Neuron (in vitro differentiated cells): ENCODE measurements at regions not wholly inside any gene's neighbourhood (a gene's known extent, or its start where the extent isn't known, plus 50 kb on each side); places are given as distances from the start of the nearest gene placed in this dataset.

Source experiments
- H2AFZ ChIP-seq: one replicate; pipeline ENCODE4 v1.6.1; 2013; ENCODE audit warnings: low read depth, mild to moderate bottlenecking, inconsistent platforms, low read length, moderate library complexity
- H3K27me3 ChIP-seq: one replicate; pipeline ENCODE4 v1.6.1; 2013; ENCODE audit warnings: low read length; ENCODE audit not compliant: insufficient read depth
- H3K36me3 ChIP-seq: one replicate; pipeline ENCODE4 v1.6.1; 2013; ENCODE audit warnings: low read length; ENCODE audit not compliant: insufficient read depth
- H3K4me1 ChIP-seq: one replicate; pipeline ENCODE4 v1.6.1; 2013; ENCODE audit warnings: low read length; ENCODE audit not compliant: insufficient read depth
- H3K4me3 ChIP-seq: 2 replicates; pipeline ENCODE4 v1.5.1; 2013; ENCODE audit warnings: mild to moderate bottlenecking, low read length, moderate library complexity
- H3K9me3 ChIP-seq: one replicate; pipeline ENCODE4 v1.6.1; 2013; ENCODE audit warnings: low read length

DNA sequence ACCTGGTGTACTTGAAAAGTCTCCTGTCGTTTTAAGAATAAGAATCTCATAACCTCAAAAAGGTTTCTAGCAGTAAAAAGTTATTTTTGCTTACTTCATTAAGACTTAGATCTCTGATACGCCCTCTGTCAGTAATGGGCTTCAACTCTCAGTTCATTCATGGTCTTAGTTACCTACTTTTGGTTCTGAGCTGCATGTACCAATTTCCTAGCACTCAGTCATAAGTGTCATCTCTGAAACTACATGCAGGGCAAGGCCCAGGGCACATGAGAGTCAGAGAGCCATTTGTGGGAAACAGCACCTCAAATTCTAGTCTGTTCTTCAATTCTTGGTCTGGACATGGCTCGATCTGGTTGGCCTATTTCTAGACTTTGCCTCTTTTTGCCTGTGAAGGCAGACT, 838.4 kb downstream of the FAM181B start:
- Histone ChIP-seq H3K4me3 (no peak overlapping the region), H3K27me3 (no peaks in the 10 kb centered on the region), H3K36me3 (no peaks in the 10 kb centered on the region), H3K4me1 (no peaks in the 10 kb centered on the region), H2AFZ (no peak overlapping the region), H3K9me3 (no peaks in the 10 kb centered on the region)

DNA sequence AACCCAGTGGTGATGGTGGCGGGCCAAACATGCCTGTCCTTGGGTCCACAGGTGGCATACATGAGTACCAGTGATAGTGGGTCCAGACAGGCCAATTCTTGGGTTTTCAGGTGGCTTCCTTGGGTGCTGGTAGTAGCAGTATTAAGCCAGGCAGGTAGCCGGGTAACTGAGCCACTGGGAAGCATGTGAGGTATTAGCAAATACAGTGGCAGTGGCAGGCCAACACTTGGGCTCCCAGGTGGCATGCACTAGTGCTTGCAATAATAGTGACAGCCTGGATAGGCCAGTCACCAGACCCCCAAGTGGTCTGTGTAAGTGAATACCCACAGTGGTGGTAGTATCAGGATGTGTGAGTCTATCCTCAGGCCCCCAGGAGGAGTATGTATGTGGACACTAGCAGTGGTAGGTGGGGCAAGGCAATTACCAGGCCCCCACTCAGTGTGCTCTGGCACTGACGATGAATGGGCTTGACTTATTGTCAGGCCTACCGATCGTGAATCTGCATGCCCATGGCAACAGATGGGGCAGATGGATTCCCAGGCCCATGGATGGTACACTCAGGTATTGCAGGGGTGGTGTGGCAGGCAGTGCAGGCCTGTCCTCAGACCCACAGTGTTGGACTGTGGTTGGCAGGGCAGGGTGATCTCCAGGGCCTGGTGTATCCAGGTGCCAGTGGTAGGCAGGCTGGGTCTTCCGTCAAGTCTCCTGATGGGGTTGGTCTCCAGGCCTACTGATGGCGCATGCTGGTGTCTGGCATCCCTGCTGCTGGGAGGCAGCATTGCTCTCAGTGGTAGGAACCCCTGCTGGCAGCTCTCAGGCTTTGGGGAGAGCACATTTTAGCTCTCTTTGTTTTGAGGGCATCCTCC, 840.7 kb downstream of the FAM181B start:
- no peaks in the 10 kb centered on the region for H3K4me1 ChIP-seq
- no peaks in the 10 kb centered on the region for H3K36me3 ChIP-seq
- H3K4me3 ChIP-seq, result no peak overlapping the region

DNA sequence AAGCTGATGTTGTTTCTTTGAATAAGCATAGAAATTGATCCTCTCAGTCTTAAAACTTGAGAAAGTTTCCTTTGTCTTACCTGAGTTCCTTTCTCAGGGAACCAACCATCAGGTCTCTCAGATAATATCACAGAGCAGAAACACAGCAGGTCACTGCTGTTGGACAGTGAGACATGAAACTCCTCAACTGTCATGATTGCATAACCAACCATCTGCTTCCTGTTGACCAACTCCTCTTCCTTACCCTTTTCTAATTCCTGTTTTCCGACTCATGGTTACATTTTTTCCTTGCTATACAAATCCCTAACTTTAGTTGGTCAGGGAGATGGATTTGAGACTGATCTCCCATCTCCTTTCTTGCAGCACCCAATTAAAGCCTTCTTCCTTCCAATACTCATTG, 845.3 kb downstream of the FAM181B start:
- no peaks in the 10 kb centered on the region for H3K9me3 ChIP-seq
- H2AFZ ChIP-seq, result no peak overlapping the region
- H3K36me3 ChIP-seq, result no peaks in the 10 kb centered on the region
- no peak overlapping the region for H3K4me3 ChIP-seq
- H3K4me1 ChIP-seq, result no peaks in the 10 kb centered on the region
- no peaks in the 10 kb centered on the region for H3K27me3 ChIP-seq

More for the DNA sequence above, 840.7 kb downstream of the FAM181B start:
- H2AFZ ChIP-seq, result no peak overlapping the region
- H3K27me3 ChIP-seq, result no peaks in the 10 kb centered on the region
- H3K9me3 ChIP-seq, result no peaks in the 10 kb centered on the region

DNA sequence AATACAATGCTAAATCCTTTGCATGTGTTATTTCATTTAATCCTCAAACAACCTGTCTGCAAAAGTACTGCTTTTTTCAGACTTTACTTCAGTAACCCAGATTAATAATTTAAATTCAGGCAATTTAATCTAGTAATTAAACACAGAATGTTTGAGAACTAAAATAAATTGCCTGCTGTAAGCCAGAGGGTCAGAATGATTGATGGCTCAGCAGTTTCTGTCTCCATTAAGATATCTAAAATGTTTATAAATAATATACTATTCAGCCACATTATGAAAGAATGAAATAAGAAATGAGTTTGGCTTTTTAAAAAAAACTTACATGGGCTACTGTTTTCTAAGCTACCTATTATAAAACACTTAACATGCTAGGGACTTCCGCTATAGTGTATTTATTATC, 846.0 kb downstream of the FAM181B start:
- H3K36me3 ChIP-seq, result no peaks in the 10 kb centered on the region
- H3K27me3 ChIP-seq, result no peaks in the 10 kb centered on the region

DNA sequence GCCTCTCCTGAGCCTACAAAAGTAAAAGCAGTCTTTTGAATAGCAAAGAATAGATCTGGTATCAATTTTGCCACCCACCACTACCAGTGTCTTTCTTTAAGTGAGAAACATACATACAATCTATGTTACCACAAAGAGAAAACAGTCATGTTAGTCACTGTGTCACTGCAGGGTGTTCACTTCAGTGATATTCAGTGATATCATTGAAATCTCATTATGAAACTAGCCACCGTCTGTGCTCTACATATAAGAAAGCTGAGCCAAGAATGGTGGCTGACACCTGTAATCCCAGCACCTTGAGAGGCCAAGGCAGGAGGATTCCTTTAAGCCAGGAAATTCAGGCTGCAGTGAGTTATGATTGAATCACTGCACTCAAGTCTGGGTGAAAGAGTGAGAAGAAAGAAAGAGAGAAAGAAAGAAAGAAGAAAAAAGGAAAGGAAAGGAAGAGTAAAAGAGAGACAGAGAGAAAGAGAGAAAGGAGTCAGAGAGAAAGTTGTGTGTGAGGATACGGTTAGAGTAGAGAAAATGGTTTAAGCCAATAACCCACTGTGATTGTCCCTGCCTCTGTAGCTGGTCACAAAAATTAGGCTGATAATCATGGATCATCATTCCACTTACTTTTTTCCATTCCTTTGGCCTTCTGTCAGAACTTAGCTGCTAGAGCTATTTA, 847.1 kb downstream of the FAM181B start:
- Histone ChIP-seq H3K4me3 (no peak overlapping the region), H2AFZ (no peak overlapping the region), H3K4me1 (no peaks in the 10 kb centered on the region), H3K27me3 (no peaks in the 10 kb centered on the region), H3K36me3 (no peaks in the 10 kb centered on the region), H3K9me3 (no peaks in the 10 kb centered on the region)

More for the DNA sequence above, 846.0 kb downstream of the FAM181B start:
- Histone ChIP-seq H3K4me1 (no peaks in the 10 kb centered on the region), H3K4me3 (no peak overlapping the region), H2AFZ (no peak overlapping the region), H3K9me3 (no peaks in the 10 kb centered on the region)

DNA sequence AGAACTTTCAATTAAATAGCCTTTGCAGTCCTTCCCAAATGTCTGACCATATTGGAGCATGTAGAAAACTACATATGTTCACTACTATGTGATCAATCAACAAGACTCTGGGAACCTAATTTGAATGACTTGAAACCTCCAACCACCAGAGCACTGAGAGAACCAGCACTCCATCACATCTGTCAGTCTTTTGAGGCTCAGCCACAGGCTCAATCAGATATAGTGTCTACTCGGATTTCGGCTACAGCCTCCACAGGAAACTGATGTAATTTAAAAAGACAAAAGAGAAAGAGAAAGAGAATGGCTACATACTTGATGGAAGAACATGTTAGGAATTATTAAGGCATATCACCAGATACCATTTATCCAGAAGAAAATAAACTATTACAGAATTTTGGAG, 859.0 kb downstream of the FAM181B start:
- no peaks in the 10 kb centered on the region for H3K9me3 ChIP-seq
- no peak overlapping the region for H2AFZ ChIP-seq
- H3K36me3 ChIP-seq, result no peaks in the 10 kb centered on the region
- no peak overlapping the region for H3K4me3 ChIP-seq
- no peaks in the 10 kb centered on the region for H3K4me1 ChIP-seq
- H3K27me3 ChIP-seq, result no peaks in the 10 kb centered on the region

DNA sequence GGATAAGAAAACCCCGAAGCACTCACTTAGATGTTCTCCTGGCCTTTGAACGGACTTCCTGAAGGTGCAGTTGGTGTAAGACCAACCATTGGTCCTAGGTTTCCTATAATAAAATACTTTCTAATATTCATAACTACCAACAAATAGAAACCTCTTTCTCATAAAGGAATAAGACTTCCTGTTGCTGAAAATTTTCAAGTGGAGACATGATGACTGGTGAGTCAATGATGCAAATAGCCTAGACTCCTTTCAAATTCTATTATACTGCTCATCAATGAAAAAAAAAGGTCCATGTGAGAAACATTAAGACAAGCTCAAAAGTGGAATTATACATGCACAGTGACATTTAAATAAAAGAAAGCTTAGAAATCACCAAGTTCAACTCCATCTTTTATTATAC, 862.8 kb downstream of the FAM181B start:
- H2AFZ ChIP-seq, result no peak overlapping the region
- H3K4me3 ChIP-seq, result no peak overlapping the region
- no peaks in the 10 kb centered on the region for H3K27me3 ChIP-seq
- H3K9me3 ChIP-seq, result no peaks in the 10 kb centered on the region
- H3K4me1 ChIP-seq, result no peaks in the 10 kb centered on the region
- H3K36me3 ChIP-seq, result no peaks in the 10 kb centered on the region

DNA sequence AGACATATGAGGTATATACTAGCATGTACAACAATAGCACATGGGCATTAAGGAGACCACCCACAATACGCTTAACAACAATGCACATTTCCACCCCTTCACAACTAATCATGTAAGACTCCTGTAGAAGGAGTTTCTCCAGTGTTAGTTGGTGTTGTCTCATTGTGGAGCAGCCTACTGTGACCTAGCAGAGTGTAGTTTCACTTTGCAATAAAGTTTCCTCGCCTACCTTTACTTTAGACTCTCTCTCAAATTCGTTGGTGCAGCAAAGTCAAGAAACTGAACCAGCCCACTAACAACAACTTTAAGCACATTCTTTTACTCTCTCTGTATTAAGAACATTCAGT, 863.6 kb downstream of the FAM181B start:
- H2AFZ ChIP-seq, result no peak overlapping the region

DNA sequence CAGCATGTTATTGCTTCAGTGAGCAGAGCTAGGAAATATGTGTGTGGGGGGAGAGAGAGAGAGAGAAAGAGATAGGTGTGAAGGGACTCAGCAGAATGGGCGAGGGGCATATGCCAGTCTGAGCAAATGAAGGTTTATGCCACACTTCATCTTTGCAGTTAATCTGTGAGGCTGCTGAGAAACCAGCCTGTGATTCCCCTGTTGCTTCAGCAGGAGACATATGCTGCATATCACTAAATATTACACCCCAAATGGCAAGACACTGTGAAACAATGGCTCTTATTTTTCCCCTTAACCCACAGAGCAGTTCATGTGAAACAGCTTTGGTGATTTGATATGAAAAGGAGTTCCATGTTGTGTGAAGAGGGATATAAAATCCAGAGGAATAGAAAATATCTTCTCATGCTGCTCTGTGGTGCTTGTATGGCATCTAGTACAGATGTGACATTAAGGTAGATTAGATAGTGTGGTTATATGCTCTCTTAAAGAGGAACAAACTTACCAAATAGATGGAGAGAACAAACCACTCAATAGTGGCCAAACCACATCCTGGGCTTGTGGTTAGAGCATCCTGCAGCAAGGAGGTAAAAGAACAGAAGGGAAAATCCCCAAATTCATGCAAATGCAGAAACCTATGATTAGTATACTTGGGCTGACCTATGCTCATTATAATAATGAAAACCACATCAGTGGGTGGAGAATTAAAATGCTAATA, 864.2 kb downstream of the FAM181B start:
- Histone ChIP-seq H3K27me3 (no peaks in the 10 kb centered on the region), H3K4me3 (no peak overlapping the region), H2AFZ (no peak overlapping the region), H3K36me3 (no peaks in the 10 kb centered on the region), H3K4me1 (no peaks in the 10 kb centered on the region), H3K9me3 (no peaks in the 10 kb centered on the region)

More for the DNA sequence above, 863.6 kb downstream of the FAM181B start:
- Histone ChIP-seq H3K36me3 (no peaks in the 10 kb centered on the region), H3K4me3 (no peak overlapping the region), H3K27me3 (no peaks in the 10 kb centered on the region), H3K9me3 (no peaks in the 10 kb centered on the region), H3K4me1 (no peaks in the 10 kb centered on the region)

DNA sequence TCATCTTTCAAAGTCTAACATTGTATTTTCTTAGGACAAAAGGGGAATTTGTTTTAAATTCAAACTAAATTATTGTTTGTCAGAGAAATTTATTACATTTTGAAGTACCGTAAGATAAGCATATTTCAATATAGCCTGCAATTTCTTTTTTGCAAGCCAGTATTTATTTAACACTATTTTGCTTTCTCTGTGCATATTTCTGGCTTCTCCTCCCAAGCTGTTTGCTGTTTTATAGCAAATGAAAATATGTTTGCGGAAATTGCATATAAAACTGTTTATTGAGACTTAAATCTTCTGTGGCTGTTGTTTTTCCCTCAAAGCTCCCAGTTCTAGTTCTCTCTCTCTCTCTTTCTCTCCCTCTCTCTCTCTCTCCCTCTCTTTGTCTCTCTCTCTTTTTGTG, 866.8 kb downstream of the FAM181B start:
- H3K9me3 ChIP-seq, result no peaks in the 10 kb centered on the region
- H3K36me3 ChIP-seq, result no peaks in the 10 kb centered on the region
- no peak overlapping the region for H3K4me3 ChIP-seq
- H3K4me1 ChIP-seq, result no peaks in the 10 kb centered on the region
- H3K27me3 ChIP-seq, result no peaks in the 10 kb centered on the region
- no peak overlapping the region for H2AFZ ChIP-seq

DNA sequence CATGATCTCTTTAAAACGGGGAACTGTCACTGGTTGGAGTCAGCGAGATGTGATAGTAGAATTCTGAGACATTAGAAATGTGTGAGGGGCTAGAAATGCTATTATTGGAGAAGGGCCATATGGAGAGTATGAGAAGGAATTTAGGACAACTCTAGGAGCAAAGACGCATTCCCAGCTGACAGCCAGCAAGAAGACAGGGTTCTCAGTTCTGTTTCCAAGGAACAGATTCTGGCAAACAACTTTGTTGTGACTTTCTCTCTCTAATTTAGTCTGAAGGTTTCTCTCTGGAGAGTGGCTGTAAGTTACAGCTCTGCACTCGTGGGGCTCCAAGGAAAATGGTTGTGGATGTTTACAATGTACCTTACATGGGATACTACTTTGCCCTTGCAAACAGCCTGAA, 876.3 kb downstream of the FAM181B start:
- Histone ChIP-seq H3K9me3 (no peaks in the 10 kb centered on the region), H3K4me3 (no peak overlapping the region), H3K4me1 (no peaks in the 10 kb centered on the region), H3K27me3 (no peaks in the 10 kb centered on the region), H3K36me3 (no peaks in the 10 kb centered on the region), H2AFZ (no peak overlapping the region)

DNA sequence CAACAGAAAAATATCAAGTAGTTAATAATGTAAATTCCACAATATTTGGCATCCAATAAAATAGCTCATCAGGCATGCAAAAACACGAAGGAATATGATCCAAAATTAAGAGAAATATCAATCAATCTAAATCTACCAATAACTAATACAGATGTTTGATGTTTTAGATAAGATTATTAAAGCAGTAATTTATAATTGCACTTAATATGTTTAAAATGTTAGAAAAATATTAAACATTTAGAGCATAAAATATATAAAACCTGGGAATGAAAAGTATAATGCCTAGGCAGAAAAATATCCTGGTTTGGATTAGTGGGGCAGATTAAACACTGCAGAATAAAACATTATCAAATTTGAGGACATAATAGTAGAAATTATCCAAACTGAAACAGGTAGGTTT, 879.9 kb downstream of the FAM181B start:
- H3K4me3 ChIP-seq, result no peak overlapping the region
- no peaks in the 10 kb centered on the region for H3K27me3 ChIP-seq
- H3K4me1 ChIP-seq, result no peaks in the 10 kb centered on the region
- H3K9me3 ChIP-seq, result no peaks in the 10 kb centered on the region
- no peaks in the 10 kb centered on the region for H3K36me3 ChIP-seq
- no peak overlapping the region for H2AFZ ChIP-seq

DNA sequence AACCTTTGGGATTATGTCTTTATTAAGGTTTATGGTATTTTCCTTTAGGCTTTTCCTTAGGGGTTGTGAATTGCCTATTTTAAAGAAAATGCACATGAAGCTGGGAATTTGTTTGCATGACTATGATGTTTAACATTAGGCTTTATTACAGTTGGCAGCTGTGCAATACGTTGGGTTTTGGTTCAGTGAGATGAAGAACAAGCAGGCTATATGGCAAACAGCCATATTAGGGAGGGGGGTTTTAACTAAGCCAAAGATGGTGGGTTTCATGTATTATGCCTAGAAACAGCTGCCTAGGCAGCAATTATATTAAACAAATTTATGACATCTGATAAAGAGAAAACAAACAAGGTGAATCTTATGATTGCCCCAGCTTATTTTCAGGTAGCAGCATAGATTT, 880.8 kb downstream of the FAM181B start:
- Histone ChIP-seq H2AFZ (no peak overlapping the region), H3K4me3 (no peak overlapping the region), H3K27me3 (no peaks in the 10 kb centered on the region), H3K9me3 (no peaks in the 10 kb centered on the region), H3K4me1 (no peaks in the 10 kb centered on the region), H3K36me3 (no peaks in the 10 kb centered on the region)
